ENCODE measurements at regions not wholly inside any gene's neighbourhood (a gene's known extent, or its start where the extent isn't known, plus 50 kb on each side); places are given as distances from the start of the nearest gene placed in this dataset.

DNA sequence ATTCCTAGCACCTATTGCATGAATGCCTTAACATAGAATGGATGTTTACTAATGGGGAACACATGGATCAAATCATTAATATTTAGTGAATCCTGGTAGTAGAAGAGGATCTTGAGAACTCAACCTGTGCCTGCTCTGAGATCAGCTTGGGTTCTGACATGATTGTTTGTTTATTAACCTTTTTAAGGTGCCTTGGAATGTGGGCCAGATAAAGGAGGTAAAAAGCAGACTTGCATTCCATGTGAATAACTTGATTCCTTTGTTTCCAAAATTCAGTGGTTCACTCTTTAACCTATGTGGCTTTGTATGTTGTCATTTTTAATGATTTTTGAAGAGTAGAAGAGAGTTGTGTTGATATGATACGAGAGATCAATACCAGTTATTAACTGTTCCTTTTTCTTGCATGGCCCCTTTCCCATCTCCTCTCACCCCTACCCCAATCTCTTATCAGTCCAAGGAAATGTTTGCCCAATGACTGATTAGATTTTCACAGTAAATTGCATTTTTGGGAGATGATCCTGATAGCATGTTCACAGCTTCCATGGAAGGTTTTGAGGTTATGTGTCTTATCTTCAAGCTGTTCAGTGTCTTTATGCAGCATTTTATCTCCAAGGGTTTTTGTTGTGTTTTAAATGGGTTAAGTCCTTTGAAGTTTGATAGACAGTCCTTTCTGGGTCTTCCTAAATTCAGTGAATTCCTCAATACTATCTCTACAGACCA, 193.7 kb upstream of the FRMD6 start:
- no peak for FAIRE-seq
- intact Hi-C loops (cut with micrococcal nuclease): no loop called here
- no peaks in the 10 kb centered on the region for H4K20me1 ChIP-seq (replicated peaks; ENCODE audit: control insufficient read depth, extremely low read depth, insufficient read depth, low read length)

More for the DNA sequence above, 193.7 kb upstream of the FRMD6 start:
- Histone ChIP-seq H3K9me3 (replicated peaks; ENCODE audit: control insufficient read depth, insufficient read depth, low read length) (no peaks in the 10 kb centered on the region), H3K79me2 (ENCODE audit: control insufficient read depth, insufficient read depth, low read length) (no peaks in the 10 kb centered on the region), H3K9ac (replicated peaks; ENCODE audit: extremely low read depth, insufficient read depth, low read length) (no peak overlapping the region), H3K4me3 (replicated peaks in 1 of 3; ENCODE audit: insufficient read depth in 1 of 3, low read depth in 1 of 3, low read length in 3 of 3) (no peak overlapping the region), H3K4me1 (ENCODE audit: control insufficient read depth, extremely low read depth, insufficient read depth, low read length) (peaks cover 21% of the 10 kb centered on the region), H3K4me2 (ENCODE audit: insufficient read depth, low read length) (no peak overlapping the region), H3K27ac (ENCODE audit: insufficient read depth, low read depth, low read length) (no peak overlapping the region), H3K36me3 (ENCODE audit: control insufficient read depth in 2 of 2, extremely low read depth in 1 of 2, insufficient read depth in 2 of 2, low read length in 2 of 2) (no peaks in the 10 kb centered on the region), H3K27me3 (ENCODE audit: control insufficient read depth in 2 of 2, insufficient read depth in 2 of 2, low read length in 2 of 2) (no peaks in the 10 kb centered on the region), H3K9me1 (replicated peaks; ENCODE audit: control insufficient read depth, extremely low read depth, insufficient read depth, low read length) (no peaks in the 10 kb centered on the region), H2AFZ (ENCODE audit: low read depth, low read length) (no peak overlapping the region)
- ChIA-PET POLR2A (interaction anchor here (1.2 kb wide), 1 partner anchor 194 kb away, joined by 3 read pairs; the partner anchor contains the start of gene FRMD6), CTCF (no interaction called here)
- DNase-seq (ENCODE audit: low read depth, low spot score): no peak
- TF ChIP-seq, protein P1, sequence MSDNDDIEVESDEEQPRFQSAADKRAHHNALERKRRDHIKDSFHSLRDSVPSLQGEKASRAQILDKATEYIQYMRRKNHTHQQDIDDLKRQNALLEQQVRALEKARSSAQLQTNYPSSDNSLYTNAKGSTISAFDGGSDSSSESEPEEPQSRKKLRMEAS (IDR thresholded peaks at IDR 0.05; ENCODE audit: insufficient read depth, insufficient read length): no peak
- TF ChIP-seq POLR2AphosphoS5 (IDR thresholded peaks at IDR 0.05; ENCODE audit: insufficient read depth, low read depth, low read length) (no peak), MYC (IDR thresholded peaks at IDR 0.05; ENCODE audit: low read depth, low read length) (no peak), GATA2 (IDR thresholded peaks at IDR 0.05; ENCODE audit: insufficient read depth, insufficient read length, low read depth, low read length) (peak; percentile 71), JUN (IDR thresholded peaks at IDR 0.05; ENCODE audit: borderline replicate concordance, insufficient read depth, insufficient read length, low read depth) (no peak), POLR2A (IDR thresholded peaks at IDR 0.05; ENCODE audit: low read depth, low read length) (no peak), EZH2 (IDR thresholded peaks at IDR 0.05; ENCODE audit: borderline replicate concordance, low read depth, low read length, severe bottlenecking) (no peak)
- TF ChIP-seq, protein P2, sequence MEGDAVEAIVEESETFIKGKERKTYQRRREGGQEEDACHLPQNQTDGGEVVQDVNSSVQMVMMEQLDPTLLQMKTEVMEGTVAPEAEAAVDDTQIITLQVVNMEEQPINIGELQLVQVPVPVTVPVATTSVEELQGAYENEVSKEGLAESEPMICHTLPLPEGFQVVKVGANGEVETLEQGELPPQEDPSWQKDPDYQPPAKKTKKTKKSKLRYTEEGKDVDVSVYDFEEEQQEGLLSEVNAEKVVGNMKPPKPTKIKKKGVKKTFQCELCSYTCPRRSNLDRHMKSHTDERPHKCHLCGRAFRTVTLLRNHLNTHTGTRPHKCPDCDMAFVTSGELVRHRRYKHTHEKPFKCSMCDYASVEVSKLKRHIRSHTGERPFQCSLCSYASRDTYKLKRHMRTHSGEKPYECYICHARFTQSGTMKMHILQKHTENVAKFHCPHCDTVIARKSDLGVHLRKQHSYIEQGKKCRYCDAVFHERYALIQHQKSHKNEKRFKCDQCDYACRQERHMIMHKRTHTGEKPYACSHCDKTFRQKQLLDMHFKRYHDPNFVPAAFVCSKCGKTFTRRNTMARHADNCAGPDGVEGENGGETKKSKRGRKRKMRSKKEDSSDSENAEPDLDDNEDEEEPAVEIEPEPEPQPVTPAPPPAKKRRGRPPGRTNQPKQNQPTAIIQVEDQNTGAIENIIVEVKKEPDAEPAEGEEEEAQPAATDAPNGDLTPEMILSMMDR (IDR thresholded peaks at IDR 0.05; ENCODE audit: extremely low read depth in 1 of 2, insufficient read depth in 1 of 2, low read depth in 1 of 2, low read length in 2 of 2): no peak
- dilution Hi-C loops (cut with MboI; ENCODE audit: extremely low pct_ligation_motif_present, low sequenced_read_pairs): no loop called here
- BruUV-seq (replicated peaks): no TSS peak

Measured in endothelial cell of umbilical vein (primary cell).